ENCODE measurements at regions not wholly inside any gene's neighbourhood (a gene's known extent, or its start where the extent isn't known, plus 50 kb on each side); places are given as distances from the start of the nearest gene placed in this dataset.

- DNase-seq, result no peak
These were observed 211.3 kb upstream of the NAV3 start for GRCh38 chr12:77619425-77619824.

- DNase-seq, result no peak
These were observed 212.9 kb upstream of the NAV3 start for GRCh38 chr12:77617818-77618217.

- DNase-seq, result peak; percentile 14 to 68
These were observed 215.4 kb upstream of the NAV3 start for GRCh38 chr12:77615332-77615731.

DNA sequence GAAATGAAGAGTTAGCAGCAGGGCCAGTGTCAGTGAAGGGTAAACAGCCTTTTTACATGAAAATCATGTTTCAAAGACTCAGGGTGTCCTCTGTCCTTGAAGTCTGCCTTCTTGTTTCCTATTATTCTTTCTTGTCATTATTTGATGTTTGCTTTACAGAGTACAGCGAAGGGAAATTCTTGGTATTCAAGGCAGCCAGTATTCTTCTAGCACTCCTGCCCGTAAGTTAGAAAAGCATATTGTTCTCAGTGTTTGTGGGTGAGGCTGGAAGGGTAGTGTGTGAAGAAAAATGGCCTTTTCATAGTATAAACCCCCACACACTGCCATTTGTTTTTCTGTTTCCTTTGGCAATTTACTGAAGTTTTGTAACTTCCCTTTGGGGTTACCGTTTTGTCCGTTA is 217.3 kb upstream of the NAV3 start:
- no peak for DNase-seq

DNA sequence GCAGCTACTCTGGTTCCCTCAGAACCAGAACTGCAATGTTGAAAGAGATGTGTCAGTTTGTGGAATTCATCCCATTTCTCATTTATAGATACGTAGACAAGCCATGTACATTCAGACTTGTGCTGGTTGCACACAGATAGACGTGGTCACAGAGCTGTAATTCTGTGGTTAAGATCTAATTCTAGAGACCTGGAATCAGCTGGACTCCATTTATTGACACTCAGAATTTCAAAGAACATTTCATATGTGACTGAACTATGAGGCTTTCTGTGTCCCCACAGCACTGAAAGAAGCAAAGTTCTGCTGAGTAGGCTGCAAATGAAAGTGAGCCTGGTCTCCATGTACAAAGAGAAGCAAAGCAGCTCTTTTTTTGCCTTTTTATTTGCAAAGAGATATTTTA is 220.2 kb upstream of the NAV3 start:
- DNase-seq, result no peak

DNA sequence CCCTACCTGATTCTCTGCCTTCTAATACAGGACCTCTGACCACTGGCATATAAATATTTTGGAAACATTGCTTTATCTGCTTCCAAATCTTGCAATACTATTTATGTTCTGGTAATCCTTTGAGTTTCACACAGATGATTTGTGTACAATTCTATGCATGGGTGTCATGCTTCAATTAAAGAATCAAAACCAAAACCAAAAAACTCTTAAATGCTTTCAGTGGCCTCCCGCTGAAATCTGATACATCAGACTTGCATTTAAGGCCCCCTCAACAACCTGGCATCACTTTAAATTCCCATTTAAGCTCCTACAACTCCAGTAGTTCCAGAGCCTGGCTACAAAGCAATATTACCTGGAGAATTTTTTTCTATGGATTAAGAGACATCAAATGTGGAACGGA is 221.7 kb upstream of the NAV3 start:
- DNase-seq, result no peak

- no peak for DNase-seq
These were observed 222.3 kb upstream of the NAV3 start for GRCh38 chr12:77608271-77608824.

GRCh38 chr12:77606348-77606747 is 224.3 kb upstream of the NAV3 start:
- DNase-seq, result no peak

GRCh38 chr12:77603946-77604345 is 226.7 kb upstream of the NAV3 start:
- DNase-seq, result no peak

GRCh38 chr12:77601069-77601468 is 229.6 kb upstream of the NAV3 start:
- no peak for DNase-seq

- no peak for DNase-seq
These were observed 230.2 kb upstream of the NAV3 start for GRCh38 chr12:77600468-77600843.

GRCh38 chr12:77599782-77600467 is 230.8 kb upstream of the NAV3 start:
- peak in 1 of 2 experiments; percentile 3 for DNase-seq

GRCh38 chr12:77594366-77594765 is 236.3 kb upstream of the NAV3 start:
- DNase-seq, result no peak

- DNase-seq, result no peak
These were observed 237.9 kb upstream of the NAV3 start for GRCh38 chr12:77592836-77593235.

- peak in 1 of 2 experiments; percentile 1 for DNase-seq
These were observed 238.5 kb upstream of the NAV3 start for GRCh38 chr12:77591959-77592743.

DNA sequence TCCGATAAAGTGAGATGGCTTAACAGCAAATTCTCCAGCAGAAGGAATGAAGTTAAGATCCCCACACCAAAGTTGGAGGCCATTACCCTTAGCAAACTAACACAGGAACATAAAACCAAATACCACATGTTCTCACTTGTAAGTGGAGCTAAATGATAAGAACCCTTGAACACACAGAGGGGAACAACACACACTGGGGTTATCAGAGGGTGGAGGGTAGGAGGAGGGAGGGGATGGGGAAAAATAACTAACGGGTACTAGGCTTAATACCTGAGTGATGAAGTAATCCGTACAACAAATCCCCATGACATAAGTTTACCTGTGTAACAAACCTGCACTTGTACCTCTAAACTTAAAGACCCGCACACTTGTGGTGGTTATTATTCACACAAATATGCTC is 240.4 kb upstream of the NAV3 start:
- DNase-seq, result no peak

- DNase-seq, result no peak
These were observed 245.8 kb upstream of the NAV3 start for GRCh38 chr12:77584860-77585259.

DNA sequence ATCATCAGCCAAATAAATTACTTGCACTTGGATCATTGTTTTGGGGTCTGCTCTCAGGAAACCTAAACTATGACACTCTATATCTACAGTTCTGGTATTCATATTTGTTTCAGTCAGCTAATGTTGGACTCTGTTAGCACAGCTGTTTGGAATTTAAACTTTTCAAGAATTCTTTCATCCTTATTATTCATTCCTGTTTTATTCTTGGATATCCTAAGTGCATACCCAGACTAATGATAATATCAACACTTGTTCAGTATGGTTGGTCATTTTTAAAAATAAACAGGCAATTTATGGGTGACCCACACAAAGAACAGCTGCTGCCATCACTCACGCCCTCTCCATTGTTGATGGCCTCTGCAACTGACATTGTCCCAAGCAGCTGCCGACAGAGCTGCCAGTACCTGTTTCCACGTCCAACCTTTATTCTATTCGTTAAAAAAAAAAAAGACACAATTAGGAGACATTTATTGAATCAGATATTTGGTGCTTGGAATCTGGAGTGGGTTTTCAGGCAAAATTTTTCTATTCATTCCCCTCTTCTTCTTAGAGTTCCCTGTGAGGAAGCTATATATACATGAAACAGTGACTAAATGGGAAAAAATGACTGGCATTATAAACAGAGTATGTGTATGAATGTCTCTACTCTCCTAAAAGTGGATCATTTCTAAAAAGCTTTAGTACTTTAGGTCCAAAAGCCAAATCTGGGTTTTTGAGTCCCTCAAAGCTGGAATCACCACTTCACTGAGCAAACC is 252.1 kb upstream of the NAV3 start:
- no peak for DNase-seq

GRCh38 chr12:77577791-77578190 is 252.9 kb upstream of the NAV3 start:
- no peak for DNase-seq

GRCh38 chr12:77575376-77575919 is 255.2 kb upstream of the NAV3 start:
- peak; percentile 15 to 17 for DNase-seq

GRCh38 chr12:77572371-77572770 is 258.3 kb upstream of the NAV3 start:
- no peak for DNase-seq

DNA sequence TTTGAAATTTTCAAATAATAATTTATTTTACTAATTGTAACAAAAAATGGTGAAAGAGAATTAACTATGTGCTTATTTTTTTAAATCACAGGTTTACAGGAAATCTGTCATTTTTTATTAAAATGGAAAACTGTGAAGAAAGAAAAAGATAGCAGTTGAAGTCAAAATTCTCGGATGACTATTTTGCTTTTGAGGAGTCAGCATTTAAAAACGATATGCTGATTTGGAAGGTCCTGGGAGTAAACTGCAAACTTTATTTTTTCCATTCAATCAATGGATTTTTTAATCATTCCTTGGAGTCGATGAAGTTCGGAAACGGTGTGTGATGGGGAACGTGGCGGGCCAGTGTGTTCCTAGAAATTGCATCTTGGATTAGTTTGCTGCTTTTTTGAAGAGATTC is 258.9 kb upstream of the NAV3 start:
- DNase-seq, result no peak

DNA sequence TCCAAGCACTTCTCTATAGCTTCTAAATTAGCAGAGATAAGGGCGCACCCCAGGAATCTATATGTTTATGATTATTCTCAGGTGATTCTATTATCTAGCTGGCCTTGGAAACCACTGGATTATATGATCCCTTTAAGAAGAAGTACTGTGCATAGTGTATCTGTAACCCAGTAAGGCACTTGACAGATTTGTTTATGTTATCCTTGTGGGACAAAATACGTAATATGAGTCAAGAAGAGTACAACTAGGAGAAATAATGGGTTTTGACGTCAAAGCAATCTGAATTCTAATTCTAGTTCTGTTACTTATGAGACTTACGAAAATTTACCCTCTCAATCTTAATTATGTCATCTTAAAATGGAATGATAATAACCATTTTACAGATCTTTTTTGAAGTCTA is 259.6 kb upstream of the NAV3 start:
- no peak for DNase-seq
